Activated CD4-positive, alpha-beta T cell treated with anti-CD3 and anti-CD28 coated beads, Interleukin-2, amount 10 ng/mL, durations not matched to agents 7 days and 5 days (primary cell): ENCODE measurements at regions not wholly inside any gene's neighbourhood (a gene's known extent, or its start where the extent isn't known, plus 50 kb on each side); places are given as distances from the start of the nearest gene placed in this dataset.
"Not testable (repeated sequence)": the region's sequence is repeated elsewhere in the genome, so short reads cannot be mapped to it uniquely, and the experiment has no call there.

Source experiments
- CTCF ChIA-PET: fragments of 350-600 bp; sonication (Branson Sonifier 250); formaldehyde crosslinking; loops from one replicate; lab custom pipeline; 2021; ENCODE audit warnings: antibody characterized with exemption; lab: Charles Lee
- POLR2A ChIA-PET: fragments of 350-600 bp; sonication (Branson Sonifier 250); formaldehyde crosslinking; loops from one replicate; lab custom pipeline; 2021; ENCODE audit warnings: antibody characterized with exemption; lab: Charles Lee
- DNase-seq: peaks from one replicate; pipeline ENCODE4 v3.0.0-alpha.2; 2020
- H3K27ac Mint-ChIP-seq: one replicate; pipeline ENCODE4 v1.8.0; 2021; ENCODE audit warnings: mild to moderate bottlenecking, moderate library complexity, mixed read lengths
- H3K27me3 Mint-ChIP-seq: one replicate; pipeline ENCODE4 v1.8.0; 2021; ENCODE audit warnings: mixed read lengths
- H3K36me3 Mint-ChIP-seq: one replicate; pipeline ENCODE4 v1.8.0; 2021; ENCODE audit warnings: low read depth, mixed read lengths
- H3K4me1 Mint-ChIP-seq: one replicate; pipeline ENCODE4 v1.8.0; 2021; ENCODE audit warnings: mixed read lengths
- H3K4me3 Mint-ChIP-seq: one replicate; pipeline ENCODE4 v1.8.0; 2021; ENCODE audit warnings: mild to moderate bottlenecking, moderate library complexity, mixed read lengths
- H3K9me3 Mint-ChIP-seq: one replicate; pipeline ENCODE4 v1.8.0; 2021; ENCODE audit warnings: mixed read lengths

DNA sequence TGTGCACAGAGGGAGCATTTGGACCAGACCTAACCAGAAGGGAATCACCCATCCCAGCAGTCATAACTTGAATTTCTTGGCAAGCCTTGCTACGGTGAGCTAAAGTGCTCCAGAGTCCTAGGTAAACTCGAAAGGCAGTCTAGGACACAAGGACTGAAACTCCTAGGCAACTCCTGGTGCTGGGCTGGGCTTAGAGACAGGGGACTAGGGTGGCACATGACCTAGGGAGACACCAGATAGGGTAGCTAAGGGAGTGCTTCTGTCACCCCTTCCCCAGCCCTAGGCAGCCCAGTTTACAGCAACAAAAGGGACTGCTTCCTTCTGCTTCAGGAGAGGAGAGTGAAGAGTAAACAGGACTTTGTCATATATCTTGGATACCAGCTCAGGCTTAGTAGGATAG, 256.4 kb upstream of the ARHGEF26 start:
- no peak overlapping the region for H3K27ac Mint-ChIP-seq
- H3K9me3 Mint-ChIP-seq = no peaks in the 10 kb centered on the region
- no peaks in the 10 kb centered on the region for H3K4me1 Mint-ChIP-seq
- CTCF ChIA-PET = no interaction called here
- H3K27me3 Mint-ChIP-seq = no peaks in the 10 kb centered on the region
- DNase-seq = no peak
- no peaks in the 10 kb centered on the region for H3K36me3 Mint-ChIP-seq
- no peak overlapping the region for H3K4me3 Mint-ChIP-seq
- POLR2A ChIA-PET = no interaction called here

DNA sequence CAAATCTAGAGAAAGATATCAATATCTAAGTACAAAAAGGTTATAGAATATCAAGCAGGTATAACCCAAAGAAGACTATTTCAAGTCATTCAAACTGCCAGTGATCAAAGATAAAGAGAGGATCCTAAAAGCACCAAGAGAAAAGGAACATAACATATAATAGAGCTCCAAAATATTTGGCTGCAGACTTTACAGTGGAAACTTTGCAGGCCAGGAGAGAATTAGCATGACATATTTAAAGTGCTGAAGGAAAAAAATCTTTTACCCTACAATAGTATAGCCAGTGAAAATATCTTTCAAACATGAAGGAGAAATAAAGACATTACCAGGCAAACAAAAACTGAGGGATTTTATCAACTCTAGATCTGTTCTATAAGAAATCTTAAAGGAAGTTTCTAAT, 254.3 kb upstream of the ARHGEF26 start:
- no peaks in the 10 kb centered on the region for H3K4me1 Mint-ChIP-seq
- no peak overlapping the region for H3K27ac Mint-ChIP-seq
- H3K27me3 Mint-ChIP-seq = no peaks in the 10 kb centered on the region
- no peak for DNase-seq
- POLR2A ChIA-PET = no interaction called here
- CTCF ChIA-PET = no interaction called here
- H3K36me3 Mint-ChIP-seq = no peaks in the 10 kb centered on the region
- no peaks in the 10 kb centered on the region for H3K9me3 Mint-ChIP-seq
- no peak overlapping the region for H3K4me3 Mint-ChIP-seq

- H3K27ac Mint-ChIP-seq, DNase-seq, H3K4me3 Mint-ChIP-seq, H3K27me3 Mint-ChIP-seq, POLR2A ChIA-PET, H3K9me3 Mint-ChIP-seq, H3K36me3 Mint-ChIP-seq, CTCF ChIA-PET, H3K4me1 Mint-ChIP-seq: not testable (repeated sequence)
Observed at GRCh38 chr3:153874348-153874747, 246.8 kb upstream of the ARHGEF26 start.

GRCh38 chr3:153880493-153880892, 240.7 kb upstream of the ARHGEF26 start:
- no peaks in the 10 kb centered on the region for H3K4me1 Mint-ChIP-seq
- H3K4me3 Mint-ChIP-seq = no peak overlapping the region
- POLR2A ChIA-PET = no interaction called here
- no peak overlapping the region for H3K27ac Mint-ChIP-seq
- CTCF ChIA-PET = no interaction called here
- no peak for DNase-seq
- no peaks in the 10 kb centered on the region for H3K27me3 Mint-ChIP-seq
- no peaks in the 10 kb centered on the region for H3K9me3 Mint-ChIP-seq
- no peaks in the 10 kb centered on the region for H3K36me3 Mint-ChIP-seq

DNA sequence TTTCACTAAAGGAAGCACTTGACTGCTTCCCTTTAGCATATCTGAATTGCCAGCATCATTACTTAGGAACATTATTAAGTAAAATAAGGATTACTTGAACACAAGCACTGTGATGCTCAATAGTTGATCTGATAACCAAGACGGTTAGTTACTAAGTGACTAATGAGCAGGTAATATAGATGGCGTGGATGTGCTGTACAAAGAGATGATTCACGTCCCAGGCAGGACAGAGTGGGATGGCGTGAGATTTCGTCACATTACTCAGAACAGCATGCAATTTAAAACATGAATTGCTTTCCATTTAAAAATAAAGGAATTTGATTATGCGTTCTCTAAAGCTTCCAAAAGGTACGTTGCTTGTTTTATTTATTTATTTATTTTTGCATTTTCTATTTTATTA, 240.0 kb upstream of the ARHGEF26 start:
- H3K27ac Mint-ChIP-seq = no peak overlapping the region
- H3K9me3 Mint-ChIP-seq = no peaks in the 10 kb centered on the region
- DNase-seq = no peak
- H3K4me1 Mint-ChIP-seq = no peaks in the 10 kb centered on the region
- H3K27me3 Mint-ChIP-seq = no peaks in the 10 kb centered on the region
- no peaks in the 10 kb centered on the region for H3K36me3 Mint-ChIP-seq
- POLR2A ChIA-PET = no interaction called here
- CTCF ChIA-PET = no interaction called here
- H3K4me3 Mint-ChIP-seq = no peak overlapping the region

DNA sequence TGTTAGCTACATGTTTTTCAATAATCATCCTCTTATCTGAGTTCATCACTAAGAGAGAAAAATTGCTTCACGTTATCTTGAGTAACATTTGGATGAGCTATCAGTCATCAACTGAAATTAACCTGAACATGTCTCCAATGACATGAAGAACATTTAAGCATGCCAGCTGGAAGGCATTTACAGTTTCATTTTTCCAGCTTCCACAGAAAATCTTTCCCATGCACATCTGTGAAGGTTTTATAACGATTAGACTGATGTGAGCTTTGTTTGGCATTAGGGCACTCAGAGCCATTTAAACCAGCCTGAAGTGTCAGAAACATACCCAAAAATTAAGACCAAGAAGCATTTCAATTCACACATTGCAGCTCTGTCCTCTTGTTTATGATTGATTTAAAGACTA, 235.8 kb upstream of the ARHGEF26 start:
- H3K4me1 Mint-ChIP-seq = no peaks in the 10 kb centered on the region

DNA sequence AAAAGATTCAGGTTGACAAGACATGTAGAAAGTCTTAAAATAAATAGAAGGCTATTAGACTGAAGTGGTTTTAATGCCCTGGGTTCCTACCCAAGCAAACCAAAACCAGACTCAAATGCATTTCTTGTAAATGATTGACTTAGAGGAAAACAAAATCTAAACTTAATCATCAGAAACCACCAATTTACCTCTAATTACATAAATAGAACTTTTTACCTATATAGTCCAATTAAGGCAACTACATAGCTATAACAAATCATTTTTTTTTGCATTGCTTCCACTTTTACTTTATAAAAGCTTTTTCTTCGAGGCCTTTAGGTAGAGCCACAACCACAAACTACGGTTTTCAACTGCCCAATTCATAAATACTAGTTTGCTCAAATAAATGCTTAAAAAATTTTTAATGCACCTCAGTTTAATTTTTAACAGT, 231.3 kb upstream of the ARHGEF26 start:
- no peaks in the 10 kb centered on the region for H3K9me3 Mint-ChIP-seq
- no peak for DNase-seq
- no peaks in the 10 kb centered on the region for H3K4me1 Mint-ChIP-seq
- H3K27ac Mint-ChIP-seq = no peak overlapping the region
- no peak overlapping the region for H3K4me3 Mint-ChIP-seq
- ChIA-PET POLR2A (no interaction called here), CTCF (no interaction called here)
- no peaks in the 10 kb centered on the region for H3K27me3 Mint-ChIP-seq
- no peaks in the 10 kb centered on the region for H3K36me3 Mint-ChIP-seq

More for the DNA sequence above, 235.8 kb upstream of the ARHGEF26 start:
- Mint-ChIP-seq H3K4me3 (no peak overlapping the region), H3K9me3 (no peaks in the 10 kb centered on the region), H3K36me3 (no peaks in the 10 kb centered on the region), H3K27ac (no peak overlapping the region), H3K27me3 (no peaks in the 10 kb centered on the region)
- ChIA-PET CTCF (no interaction called here), POLR2A (no interaction called here)
- no peak for DNase-seq

DNA sequence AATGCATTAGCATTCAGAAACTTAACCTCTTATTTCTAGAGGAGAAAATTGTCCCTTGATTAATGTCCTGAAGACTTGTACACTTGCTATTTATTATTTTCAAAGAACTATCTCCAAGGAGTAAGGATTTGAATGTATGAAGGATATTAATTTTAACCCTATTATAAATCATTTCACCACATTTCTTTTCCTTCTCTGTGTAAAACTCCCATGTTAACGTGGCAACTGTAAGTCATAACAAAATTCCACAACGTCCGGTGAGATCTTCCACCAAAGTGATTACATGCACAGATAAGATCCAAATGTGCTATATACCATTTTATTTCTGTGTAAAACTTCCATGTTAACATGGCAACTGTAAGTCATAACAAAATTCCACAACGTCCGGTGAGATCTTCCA, 229.1 kb upstream of the ARHGEF26 start:
- H3K9me3 Mint-ChIP-seq = no peaks in the 10 kb centered on the region
- H3K36me3 Mint-ChIP-seq = no peaks in the 10 kb centered on the region
- no peak overlapping the region for H3K27ac Mint-ChIP-seq
- no peaks in the 10 kb centered on the region for H3K4me1 Mint-ChIP-seq
- ChIA-PET CTCF (no interaction called here), POLR2A (no interaction called here)
- H3K4me3 Mint-ChIP-seq = no peak overlapping the region
- no peak for DNase-seq
- no peaks in the 10 kb centered on the region for H3K27me3 Mint-ChIP-seq

- no peak for DNase-seq
- POLR2A ChIA-PET = no interaction called here
- Mint-ChIP-seq H3K27me3 (no peaks in the 10 kb centered on the region), H3K36me3 (no peaks in the 10 kb centered on the region), H3K9me3 (no peaks in the 10 kb centered on the region), H3K4me3 (no peak overlapping the region), H3K4me1 (no peaks in the 10 kb centered on the region), H3K27ac (no peak overlapping the region)
- CTCF ChIA-PET = no interaction called here
Observed at GRCh38 chr3:153894857-153895256, 226.3 kb upstream of the ARHGEF26 start.

GRCh38 chr3:153896197-153896596, 225.0 kb upstream of the ARHGEF26 start:
- H3K4me1 Mint-ChIP-seq = no peaks in the 10 kb centered on the region
- CTCF ChIA-PET = no interaction called here
- no peaks in the 10 kb centered on the region for H3K36me3 Mint-ChIP-seq
- no peaks in the 10 kb centered on the region for H3K27me3 Mint-ChIP-seq
- no peaks in the 10 kb centered on the region for H3K9me3 Mint-ChIP-seq
- no peak for DNase-seq
- H3K4me3 Mint-ChIP-seq = no peak overlapping the region
- POLR2A ChIA-PET = no interaction called here
- H3K27ac Mint-ChIP-seq = no peak overlapping the region

- ChIA-PET CTCF (no interaction called here), POLR2A (no interaction called here)
- no peaks in the 10 kb centered on the region for H3K27me3 Mint-ChIP-seq
Observed at GRCh38 chr3:153897025-153897723, 224.0 kb upstream of the ARHGEF26 start.

GRCh38 chr3:153897842-153898241, 223.3 kb upstream of the ARHGEF26 start:
- POLR2A ChIA-PET = no interaction called here
- H3K36me3 Mint-ChIP-seq = no peaks in the 10 kb centered on the region
- H3K4me1 Mint-ChIP-seq = no peaks in the 10 kb centered on the region
- CTCF ChIA-PET = no interaction called here
- H3K4me3 Mint-ChIP-seq = no peak overlapping the region
- no peak overlapping the region for H3K27ac Mint-ChIP-seq
- no peaks in the 10 kb centered on the region for H3K9me3 Mint-ChIP-seq
- no peak for DNase-seq
- no peaks in the 10 kb centered on the region for H3K27me3 Mint-ChIP-seq

More at GRCh38 chr3:153897025-153897723, 224.0 kb upstream of the ARHGEF26 start:
- H3K4me3 Mint-ChIP-seq = no peak overlapping the region
- no peak overlapping the region for H3K27ac Mint-ChIP-seq
- no peaks in the 10 kb centered on the region for H3K36me3 Mint-ChIP-seq
- no peaks in the 10 kb centered on the region for H3K4me1 Mint-ChIP-seq
- no peak for DNase-seq
- no peaks in the 10 kb centered on the region for H3K9me3 Mint-ChIP-seq

- DNase-seq = no peak
- ChIA-PET POLR2A (no interaction called here), CTCF (no interaction called here)
- Mint-ChIP-seq H3K27me3 (no peaks in the 10 kb centered on the region), H3K36me3 (no peaks in the 10 kb centered on the region), H3K4me1 (no peaks in the 10 kb centered on the region), H3K27ac (no peak overlapping the region), H3K4me3 (no peak overlapping the region), H3K9me3 (no peaks in the 10 kb centered on the region)
Observed at GRCh38 chr3:153901152-153901551, 220.0 kb upstream of the ARHGEF26 start.

DNA sequence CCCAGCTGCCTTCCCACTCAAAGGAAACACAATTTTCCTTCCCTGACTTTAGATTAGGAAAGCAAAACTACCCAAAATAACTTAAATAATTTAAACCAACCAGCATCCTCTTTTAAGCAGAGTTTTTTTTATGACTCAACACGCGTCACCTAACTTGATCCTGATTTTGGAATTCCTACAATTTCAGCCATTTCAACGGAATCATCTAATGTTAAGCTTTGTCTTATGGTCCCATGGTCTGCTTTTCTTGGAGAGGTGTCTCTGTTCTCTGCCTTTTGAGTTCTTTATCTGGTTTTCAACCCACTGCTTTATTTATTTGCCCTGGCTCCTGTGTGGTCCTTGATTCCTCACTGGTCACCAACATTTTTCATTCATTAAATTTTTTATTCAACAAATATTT, 219.2 kb upstream of the ARHGEF26 start:
- ChIA-PET CTCF (no interaction called here), POLR2A (no interaction called here)
- Mint-ChIP-seq H3K4me3 (no peak overlapping the region), H3K27me3 (no peaks in the 10 kb centered on the region), H3K27ac (no peak overlapping the region), H3K36me3 (no peaks in the 10 kb centered on the region), H3K9me3 (no peaks in the 10 kb centered on the region), H3K4me1 (no peaks in the 10 kb centered on the region)
- no peak for DNase-seq
